Smooth muscle cell (in vitro differentiated cells): ENCODE measurements at regions not wholly inside any gene's neighbourhood (a gene's known extent, or its start where the extent isn't known, plus 50 kb on each side); places are given as distances from the start of the nearest gene placed in this dataset.

ENCODE experiments used
- DNase-seq: peaks from one replicate; lab custom pipeline; 2025; ENCODE audit not compliant: unreplicated experiment; lab: John Stamatoyannopoulos, UW
- H2AFZ ChIP-seq: fragments of 200-600 bp; sonication (generic); 2 replicates; pipeline ENCODE4 v1.6.0; 2016; ENCODE audit warnings: antibody characterized with exemption, low read depth, mild to moderate bottlenecking
- H3F3A ChIP-seq: fragments of 200-600 bp; sonication (generic); 2 replicates; pipeline ENCODE4 v1.6.0; 2017; ENCODE audit warnings: antibody characterized with exemption, low read depth
- H3K27ac ChIP-seq: fragments of 200-600 bp; sonication (generic); 2 replicates; pipeline ENCODE4 v1.5.1; 2016; ENCODE audit warnings: low read depth, mild to moderate bottlenecking
- H3K27me3 ChIP-seq: fragments of 200-600 bp; sonication (generic); 2 replicates; pipeline ENCODE4 v1.6.1; 2016; ENCODE audit warnings: low read depth, mild to moderate bottlenecking
- H3K36me3 ChIP-seq: fragments of 200-600 bp; sonication (generic); 2 replicates; pipeline ENCODE4 v1.5.1; 2016; ENCODE audit warnings: low read depth
- H3K4me1 ChIP-seq: fragments of 200-600 bp; sonication (generic); 2 replicates; pipeline ENCODE4 v1.5.1; 2016; ENCODE audit warnings: low read depth
- H3K4me2 ChIP-seq: fragments of 200-600 bp; sonication (generic); 2 replicates; pipeline ENCODE4 v1.6.0; 2016; ENCODE audit warnings: mild to moderate bottlenecking
- H3K4me3 ChIP-seq: fragments of 200-600 bp; sonication (generic); 2 replicates; pipeline ENCODE4 v1.5.1; 2016; ENCODE audit warnings: mild to moderate bottlenecking
- H3K79me2 ChIP-seq: fragments of 200-600 bp; sonication (generic); 2 replicates; pipeline ENCODE4 v1.6.0; 2016; ENCODE audit warnings: low read depth, mild to moderate bottlenecking
- H3K9ac ChIP-seq: fragments of 200-600 bp; sonication (generic); 2 replicates; pipeline ENCODE4 v1.6.0; 2016; ENCODE audit warnings: low read depth
- H3K9me3 ChIP-seq: fragments of 200-600 bp; sonication (generic); replicated peaks from 2 replicates; pipeline ENCODE4 v1.5.1; 2016; ENCODE audit warnings: low read depth
- H4K20me1 ChIP-seq: fragments of 200-600 bp; sonication (generic); 2 replicates; pipeline ENCODE4 v1.6.0; 2016; ENCODE audit warnings: low read depth
- WGBS: methylation state at CpG from one replicate; pipeline ENCODE4 v1.1.7; 2016; ENCODE audit warnings: low lambda C conversion rate; 5-methylcytosine and 5-hydroxymethylcytosine counted together
- TF ChIP-seq, protein P1 (sequence below): fragments of 200-600 bp; sonication (generic); IDR thresholded peaks from 2 replicates; pipeline ENCODE4 v1.5.1; 2017; ENCODE audit warnings: borderline replicate concordance, mild to moderate bottlenecking, antibody characterized with exemption; ENCODE audit not compliant: insufficient read depth, poor library complexity, severe bottlenecking

DNA sequence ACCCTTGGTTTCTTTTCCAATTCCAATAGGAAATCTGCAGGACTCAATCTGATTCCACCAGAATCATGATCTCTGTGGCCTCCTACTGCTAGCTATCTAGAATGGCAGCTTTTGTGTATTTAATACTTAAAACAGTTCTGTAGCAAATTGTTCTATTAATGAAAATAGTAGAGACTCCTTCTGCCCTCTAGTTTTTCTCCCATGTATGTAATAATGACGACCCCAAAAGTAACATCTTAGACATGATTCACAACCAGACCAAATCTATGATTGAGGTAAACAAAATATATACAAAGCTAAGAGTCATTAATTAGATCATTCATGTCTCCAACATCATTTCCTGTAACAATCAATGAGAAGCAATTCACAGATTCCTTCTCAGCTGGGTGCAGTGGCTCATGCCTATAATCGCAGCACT, 259.1 kb upstream of the MKLN1 start:
- H3K4me2 ChIP-seq = no peak overlapping the region
- no peak overlapping the region for H3K27ac ChIP-seq
- no peak overlapping the region for H3K4me3 ChIP-seq
- no peaks in the 10 kb centered on the region for H3K9me3 ChIP-seq
- no peak overlapping the region for H3K9ac ChIP-seq
- 40% methylated on average over 2 of the region's 2 CpGs for WGBS
- H3F3A ChIP-seq = no peaks in the 10 kb centered on the region
- H3K27me3 ChIP-seq = no peaks in the 10 kb centered on the region
- no peaks in the 10 kb centered on the region for H4K20me1 ChIP-seq
- no peak for DNase-seq
- no peak overlapping the region for H2AFZ ChIP-seq
- peaks cover 5% of the 10 kb centered on the region for H3K4me1 ChIP-seq
- TF ChIP-seq, protein P1, sequence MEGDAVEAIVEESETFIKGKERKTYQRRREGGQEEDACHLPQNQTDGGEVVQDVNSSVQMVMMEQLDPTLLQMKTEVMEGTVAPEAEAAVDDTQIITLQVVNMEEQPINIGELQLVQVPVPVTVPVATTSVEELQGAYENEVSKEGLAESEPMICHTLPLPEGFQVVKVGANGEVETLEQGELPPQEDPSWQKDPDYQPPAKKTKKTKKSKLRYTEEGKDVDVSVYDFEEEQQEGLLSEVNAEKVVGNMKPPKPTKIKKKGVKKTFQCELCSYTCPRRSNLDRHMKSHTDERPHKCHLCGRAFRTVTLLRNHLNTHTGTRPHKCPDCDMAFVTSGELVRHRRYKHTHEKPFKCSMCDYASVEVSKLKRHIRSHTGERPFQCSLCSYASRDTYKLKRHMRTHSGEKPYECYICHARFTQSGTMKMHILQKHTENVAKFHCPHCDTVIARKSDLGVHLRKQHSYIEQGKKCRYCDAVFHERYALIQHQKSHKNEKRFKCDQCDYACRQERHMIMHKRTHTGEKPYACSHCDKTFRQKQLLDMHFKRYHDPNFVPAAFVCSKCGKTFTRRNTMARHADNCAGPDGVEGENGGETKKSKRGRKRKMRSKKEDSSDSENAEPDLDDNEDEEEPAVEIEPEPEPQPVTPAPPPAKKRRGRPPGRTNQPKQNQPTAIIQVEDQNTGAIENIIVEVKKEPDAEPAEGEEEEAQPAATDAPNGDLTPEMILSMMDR = no peak
- H3K36me3 ChIP-seq = no peaks in the 10 kb centered on the region
- peaks cover 9% of the 10 kb centered on the region for H3K79me2 ChIP-seq

DNA sequence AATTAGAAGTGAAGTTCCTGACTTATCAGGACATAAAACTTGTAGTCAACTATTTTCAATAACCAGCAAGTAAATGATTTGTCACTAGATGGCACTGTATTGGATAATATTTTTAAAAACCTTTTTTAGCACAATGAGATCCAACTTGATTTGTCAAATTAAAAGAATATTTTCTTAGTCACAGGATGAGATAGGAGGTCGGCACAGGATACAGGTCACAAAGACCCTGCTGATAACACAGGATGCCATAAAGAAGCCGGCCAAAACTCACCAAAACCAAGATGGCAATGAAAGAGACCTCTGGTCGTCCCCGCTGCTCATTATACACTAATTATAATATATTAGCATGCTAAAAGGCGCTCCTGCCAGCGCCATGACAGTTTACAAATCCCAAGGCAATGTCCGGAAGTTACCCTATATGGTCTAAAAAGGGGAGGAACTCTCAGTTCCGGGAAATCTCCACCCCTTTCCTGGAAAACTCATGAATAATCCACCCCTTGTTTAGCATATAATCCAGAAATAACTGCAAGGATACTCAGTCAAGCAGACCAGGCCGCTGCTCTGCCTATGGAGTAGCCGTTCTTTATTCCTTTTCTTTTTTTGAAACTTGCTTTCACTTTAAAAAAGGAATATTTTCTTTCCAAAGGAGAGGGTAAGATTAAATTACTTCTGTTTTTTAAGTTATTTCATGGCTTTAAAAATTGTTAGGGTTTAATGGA, 255.7 kb upstream of the MKLN1 start:
- Histone ChIP-seq H3K27ac (peak overlapping the region; percentile 8), H3K79me2 (peaks cover 13% of the 10 kb centered on the region), H3K4me3 (no peak overlapping the region), H3F3A (peaks cover 3% of the 10 kb centered on the region), H3K36me3 (no peaks in the 10 kb centered on the region), H4K20me1 (no peaks in the 10 kb centered on the region), H3K27me3 (no peaks in the 10 kb centered on the region), H3K4me2 (peak overlapping the region; percentile 32), H2AFZ (no peak overlapping the region), H3K9ac (no peak overlapping the region), H3K9me3 (no peaks in the 10 kb centered on the region), H3K4me1 (peaks cover 15% of the 10 kb centered on the region)
- no peak for DNase-seq
- WGBS = 80% methylated on average over 10 of the region's 10 CpGs
- TF ChIP-seq, protein P1 = peak; percentile 46

DNA sequence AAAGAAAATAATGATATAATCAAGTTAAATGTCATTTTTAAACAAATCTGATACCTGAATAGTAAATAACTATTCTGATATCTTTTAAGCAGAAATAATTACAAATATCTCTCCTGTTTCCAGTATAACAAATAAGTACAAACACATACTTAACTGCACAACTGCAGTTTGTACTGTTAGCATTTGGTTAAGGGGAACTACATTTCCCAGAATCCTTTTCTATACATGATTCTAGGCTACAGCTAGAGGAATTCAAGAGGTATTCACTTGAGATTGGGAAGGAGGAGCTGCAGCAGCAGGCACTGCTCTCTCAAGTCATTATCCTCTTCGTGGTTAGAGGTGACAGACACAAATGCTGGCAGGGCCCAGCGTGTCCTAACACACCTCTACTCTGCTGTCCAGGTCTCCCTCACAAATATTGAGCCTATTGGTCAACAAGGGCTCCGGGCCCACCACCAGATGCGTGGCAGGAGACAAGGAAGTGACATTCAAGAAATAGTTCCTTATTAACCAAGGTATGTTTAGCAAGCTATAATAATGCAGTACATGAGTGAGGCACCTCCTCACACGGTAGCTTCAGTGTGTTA, 255.1 kb upstream of the MKLN1 start:
- 70% methylated on average over 5 of the region's 5 CpGs for WGBS
- no peak for DNase-seq
- no peaks in the 10 kb centered on the region for H3K36me3 ChIP-seq
- H3K4me1 ChIP-seq = peaks cover 19% of the 10 kb centered on the region
- no peaks in the 10 kb centered on the region for H4K20me1 ChIP-seq
- no peak overlapping the region for H2AFZ ChIP-seq
- H3K27ac ChIP-seq = peak overlapping the region; percentile 8
- no peak overlapping the region for H3K4me3 ChIP-seq
- peaks cover 3% of the 10 kb centered on the region for H3F3A ChIP-seq
- peak overlapping the region; percentile 32 for H3K4me2 ChIP-seq
- TF ChIP-seq, protein P1 = no peak
- H3K79me2 ChIP-seq = peaks cover 13% of the 10 kb centered on the region
- no peak overlapping the region for H3K9ac ChIP-seq
- no peaks in the 10 kb centered on the region for H3K27me3 ChIP-seq
- H3K9me3 ChIP-seq = no peaks in the 10 kb centered on the region
